Fibroblast of lung (primary cell): ENCODE measurements at regions not wholly inside any gene's neighbourhood (a gene's known extent, or its start where the extent isn't known, plus 50 kb on each side); places are given as distances from the start of the nearest gene placed in this dataset.

Experiments used
- DNase-seq, 2 donors: peaks; one replicate each; pipeline versions ENCODE4 v3.0.0 to v3.0.0-alpha.2; 2010; ENCODE audit warnings: low read depth in 2 of 2
- H2AFZ ChIP-seq: 2 replicates; pipeline ENCODE4 v1.5.1; 2012; ENCODE audit warnings: low read length, control low read depth, inconsistent platforms
- H3K27ac ChIP-seq: 2 replicates; pipeline ENCODE4 v1.5.1; 2011; ENCODE audit warnings: low read length, control low read depth; ENCODE audit not compliant: insufficient read depth
- H3K27me3 ChIP-seq: 2 replicates; pipeline ENCODE4 v1.5.1; 2011; ENCODE audit warnings: mild to moderate bottlenecking, low read length; ENCODE audit not compliant: control insufficient read depth, insufficient read depth
- H3K36me3 ChIP-seq: 2 replicates; pipeline ENCODE4 v1.5.1; 2011; ENCODE audit warnings: low read length; ENCODE audit not compliant: control insufficient read depth, insufficient read depth
- H3K4me1 ChIP-seq: 2 replicates; pipeline ENCODE4 v1.5.1; 2011; ENCODE audit warnings: low read length; ENCODE audit not compliant: control insufficient read depth, insufficient read depth; ENCODE audit errors: extremely low read depth
- H3K4me2 ChIP-seq: 2 replicates; pipeline ENCODE4 v1.5.1; 2011; ENCODE audit warnings: low read length, control low read depth; ENCODE audit not compliant: insufficient read depth; ENCODE audit errors: extremely low read depth
- H3K4me3 ChIP-seq, 4 experiments: fragments of 200-600 bp in 1 of 4; sonication (generic) in 1 of 4; replicated peaks in 1 of 4; 2 replicates each; pipeline ENCODE4 v1.5.1; 2011 to 2016; ENCODE audit warnings: low read length in 4 of 4, low read depth in 3 of 4, mild to moderate bottlenecking in 3 of 4, control low read depth in 2 of 4, inconsistent platforms in 1 of 4, mixed read lengths in 1 of 4; ENCODE audit not compliant: insufficient read depth in 1 of 4; ENCODE audit errors: control extremely low read depth in 1 of 4
- H3K79me2 ChIP-seq: 2 replicates; pipeline ENCODE4 v1.5.1; 2012; ENCODE audit warnings: mild to moderate bottlenecking, low read length, inconsistent platforms; ENCODE audit not compliant: control insufficient read depth, insufficient read depth
- H3K9ac ChIP-seq: 2 replicates; pipeline ENCODE4 v1.5.1; 2011; ENCODE audit warnings: mild to moderate bottlenecking, low read length, control low read depth; ENCODE audit not compliant: insufficient read depth
- H3K9me3 ChIP-seq: 2 replicates; pipeline ENCODE4 v1.5.1; 2012; ENCODE audit warnings: low read depth, low read length; ENCODE audit not compliant: control insufficient read depth, insufficient read depth
- H4K20me1 ChIP-seq: 2 replicates; pipeline ENCODE4 v1.5.1; 2011; ENCODE audit warnings: low read length; ENCODE audit not compliant: control insufficient read depth, insufficient read depth; ENCODE audit errors: extremely low read depth
- EZH2 ChIP-seq: IDR thresholded peaks from 2 replicates; pipeline ENCODE4 v1.5.1; 2012; ENCODE audit warnings: low read length, control low read depth, mild to moderate bottlenecking; ENCODE audit errors: missing control alignments
- TF ChIP-seq, protein P1 (sequence below), 2 donors: IDR thresholded peaks in 1 of 2; conservative IDR thresholded peaks in 1 of 2; 1 replicate in 1 of 2; 2 replicates in 1 of 2; pipeline ENCODE4 v1.5.1; 2011 to 2012; ENCODE audit warnings: low read length in 2 of 2, control low read depth in 1 of 2, inconsistent platforms in 1 of 2, low read depth in 1 of 2, mild to moderate bottlenecking in 1 of 2

DNA sequence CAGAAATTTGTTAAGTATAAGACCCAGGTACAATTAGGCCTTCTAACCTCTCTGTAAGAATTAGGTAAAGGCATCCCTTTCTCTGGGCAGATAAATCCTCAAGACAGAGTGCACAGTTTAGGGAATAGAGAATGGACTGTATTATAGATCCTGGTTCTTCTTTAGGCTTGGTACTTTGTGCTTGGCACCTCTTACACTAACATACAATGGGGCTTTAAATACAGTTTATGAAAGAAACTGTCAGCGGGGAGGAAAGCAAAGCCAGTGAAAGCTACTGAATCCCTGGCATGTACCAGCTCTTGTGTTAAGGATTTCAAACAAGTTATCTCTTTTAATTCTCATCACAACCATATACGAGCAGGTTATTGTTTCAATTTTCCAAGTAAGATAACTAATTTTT lies 1350.0 kb downstream of the ADGRL3 start:
- Histone ChIP-seq H4K20me1 (no peaks in the 10 kb centered on the region), H3K9me3 (no peaks in the 10 kb centered on the region), H3K79me2 (no peaks in the 10 kb centered on the region), H3K4me1 (no peaks in the 10 kb centered on the region), H3K4me2 (no peak overlapping the region), H2AFZ (no peak overlapping the region), H3K27ac (no peak overlapping the region), H3K36me3 (no peaks in the 10 kb centered on the region), H3K9ac (no peak overlapping the region), H3K27me3 (no peaks in the 10 kb centered on the region), H3K4me3 (no peak overlapping the region)
- no peak for DNase-seq
- no peak for TF ChIP-seq EZH2
- TF ChIP-seq, protein P1, sequence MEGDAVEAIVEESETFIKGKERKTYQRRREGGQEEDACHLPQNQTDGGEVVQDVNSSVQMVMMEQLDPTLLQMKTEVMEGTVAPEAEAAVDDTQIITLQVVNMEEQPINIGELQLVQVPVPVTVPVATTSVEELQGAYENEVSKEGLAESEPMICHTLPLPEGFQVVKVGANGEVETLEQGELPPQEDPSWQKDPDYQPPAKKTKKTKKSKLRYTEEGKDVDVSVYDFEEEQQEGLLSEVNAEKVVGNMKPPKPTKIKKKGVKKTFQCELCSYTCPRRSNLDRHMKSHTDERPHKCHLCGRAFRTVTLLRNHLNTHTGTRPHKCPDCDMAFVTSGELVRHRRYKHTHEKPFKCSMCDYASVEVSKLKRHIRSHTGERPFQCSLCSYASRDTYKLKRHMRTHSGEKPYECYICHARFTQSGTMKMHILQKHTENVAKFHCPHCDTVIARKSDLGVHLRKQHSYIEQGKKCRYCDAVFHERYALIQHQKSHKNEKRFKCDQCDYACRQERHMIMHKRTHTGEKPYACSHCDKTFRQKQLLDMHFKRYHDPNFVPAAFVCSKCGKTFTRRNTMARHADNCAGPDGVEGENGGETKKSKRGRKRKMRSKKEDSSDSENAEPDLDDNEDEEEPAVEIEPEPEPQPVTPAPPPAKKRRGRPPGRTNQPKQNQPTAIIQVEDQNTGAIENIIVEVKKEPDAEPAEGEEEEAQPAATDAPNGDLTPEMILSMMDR (conservative IDR thresholded peaks at IDR 0.05 in 1 of 2, IDR thresholded peaks at IDR 0.05 in 1 of 2; ENCODE audit: low read depth in 1 of 2, low read length in 2 of 2): no peak

DNA sequence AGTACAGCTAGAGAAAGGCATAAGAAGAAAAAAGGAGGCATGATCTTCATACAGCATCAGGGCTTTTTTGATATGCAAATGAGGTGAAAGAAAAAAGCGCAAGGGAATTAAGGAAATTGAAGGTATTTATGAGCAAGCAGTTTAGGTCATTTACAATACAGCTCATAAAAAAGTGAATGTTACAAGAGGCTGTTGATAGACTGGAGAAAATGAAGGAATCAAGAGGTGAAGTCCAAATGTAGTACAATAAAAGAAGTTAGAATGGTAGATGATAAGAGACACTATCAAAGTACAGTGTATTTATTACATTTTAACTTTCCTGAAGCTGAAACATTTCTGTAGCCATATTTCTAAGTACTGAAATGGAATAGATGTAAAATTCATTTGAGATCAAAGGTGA lies 1349.5 kb downstream of the ADGRL3 start:
- no peak for TF ChIP-seq EZH2
- TF ChIP-seq, protein P1 (conservative IDR thresholded peaks at IDR 0.05 in 1 of 2, IDR thresholded peaks at IDR 0.05 in 1 of 2; ENCODE audit: low read depth in 1 of 2, low read length in 2 of 2): no peak
- no peak overlapping the region for H3K27ac ChIP-seq
- H3K4me1 ChIP-seq: no peaks in the 10 kb centered on the region
- no peaks in the 10 kb centered on the region for H3K79me2 ChIP-seq
- H3K4me3 ChIP-seq: no peak overlapping the region
- no peak overlapping the region for H3K9ac ChIP-seq
- no peaks in the 10 kb centered on the region for H3K9me3 ChIP-seq
- no peak overlapping the region for H3K4me2 ChIP-seq
- no peaks in the 10 kb centered on the region for H3K27me3 ChIP-seq
- H2AFZ ChIP-seq: no peak overlapping the region
- no peak for DNase-seq
- H4K20me1 ChIP-seq: no peaks in the 10 kb centered on the region
- H3K36me3 ChIP-seq: no peaks in the 10 kb centered on the region

DNA sequence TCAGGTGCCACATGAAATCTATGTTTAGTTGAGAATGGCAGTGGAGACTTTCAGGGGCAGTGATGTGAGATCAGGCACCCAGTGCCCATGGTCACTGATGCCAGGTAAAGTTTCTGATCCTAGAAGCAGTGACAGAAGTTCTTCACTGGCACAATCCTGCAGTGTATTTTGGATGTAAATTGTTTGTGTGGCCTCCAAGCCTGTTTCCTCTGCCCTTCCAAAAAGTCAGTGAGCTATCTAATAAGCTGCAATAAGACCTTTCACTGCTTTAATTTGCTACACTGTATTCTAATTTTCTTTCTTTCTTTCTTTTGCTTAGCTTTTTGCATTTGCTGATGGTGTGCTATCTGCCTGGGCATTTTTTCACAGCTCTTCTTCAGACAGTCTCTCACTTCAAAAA lies 1348.6 kb downstream of the ADGRL3 start:
- TF ChIP-seq, protein P1 (conservative IDR thresholded peaks at IDR 0.05 in 1 of 2, IDR thresholded peaks at IDR 0.05 in 1 of 2; ENCODE audit: low read depth in 1 of 2, low read length in 2 of 2): no peak
- TF ChIP-seq EZH2: no peak
- H3K4me1 ChIP-seq: no peaks in the 10 kb centered on the region
- no peaks in the 10 kb centered on the region for H3K9me3 ChIP-seq
- H3K36me3 ChIP-seq: no peaks in the 10 kb centered on the region
- no peak overlapping the region for H3K4me2 ChIP-seq
- no peaks in the 10 kb centered on the region for H3K79me2 ChIP-seq
- no peak overlapping the region for H3K9ac ChIP-seq
- H4K20me1 ChIP-seq: no peaks in the 10 kb centered on the region
- H2AFZ ChIP-seq: no peak overlapping the region
- no peaks in the 10 kb centered on the region for H3K27me3 ChIP-seq
- no peak for DNase-seq
- H3K27ac ChIP-seq: no peak overlapping the region
- H3K4me3 ChIP-seq: no peak overlapping the region
